IPS DF 6.9 (cell line): ENCODE measurements at regions not wholly inside any gene's neighbourhood (a gene's known extent, or its start where the extent isn't known, plus 50 kb on each side); places are given as distances from the start of the nearest gene placed in this dataset.

Experiments
- DNase-seq: peaks from one replicate; pipeline ENCODE4 v3.0.0-alpha.2; 2013; ENCODE audit warnings: low read depth, low spot score
- H3K27ac ChIP-seq: one replicate; pipeline ENCODE4 v1.5.1; 2013; ENCODE audit warnings: low read length, control low read depth
- H3K27me3 ChIP-seq: 2 replicates; pipeline ENCODE4 v1.6.1; 2013; ENCODE audit warnings: mild to moderate bottlenecking, low read length; ENCODE audit not compliant: control insufficient read depth, insufficient read depth
- H3K36me3 ChIP-seq: 2 replicates; pipeline ENCODE4 v1.6.1; 2013; ENCODE audit warnings: low read length; ENCODE audit not compliant: control insufficient read depth, insufficient read depth
- H3K4me1 ChIP-seq: 2 replicates; pipeline ENCODE4 v1.6.1; 2013; ENCODE audit warnings: low read length; ENCODE audit not compliant: control insufficient read depth, insufficient read depth
- H3K4me3 ChIP-seq: 2 replicates; pipeline ENCODE4 v1.5.1; 2013; ENCODE audit warnings: mild to moderate bottlenecking, low read length
- H3K9me3 ChIP-seq: 2 replicates; pipeline ENCODE4 v1.6.1; 2013; ENCODE audit warnings: low read length, inconsistent platforms; ENCODE audit not compliant: control insufficient read depth, insufficient read depth
- WGBS: extraction: QIAGEN DNeasy Blood & Tissue Kit; methylation state at CpG from one replicate; pipeline ENCODE4 v1.1.7; 2013; ENCODE audit warnings: mixed read lengths, missing lambda C conversion rate; ENCODE audit not compliant: insufficient read length, insufficient coverage; 5-methylcytosine and 5-hydroxymethylcytosine counted together

- H3K9me3 ChIP-seq: no peaks in the 10 kb centered on the region
- H3K4me1 ChIP-seq: no peaks in the 10 kb centered on the region
- no peak for DNase-seq
- no peaks in the 10 kb centered on the region for H3K36me3 ChIP-seq
- no peak overlapping the region for H3K27ac ChIP-seq
- H3K27me3 ChIP-seq: no peaks in the 10 kb centered on the region
- no peak overlapping the region for H3K4me3 ChIP-seq
- no CpG with 5 or more reads among the region's 2 CpGs for WGBS
Measured at GRCh38 chr17:12287953-12288352, 267.3 kb downstream of the MAP2K4 start.

GRCh38 chr17:12290207-12290606, 269.5 kb downstream of the MAP2K4 start:
- H3K9me3 ChIP-seq: no peaks in the 10 kb centered on the region
- no CpG with 5 or more reads among the region's 6 CpGs for WGBS
- no peaks in the 10 kb centered on the region for H3K27me3 ChIP-seq
- H3K4me3 ChIP-seq: no peak overlapping the region
- no peaks in the 10 kb centered on the region for H3K36me3 ChIP-seq
- DNase-seq: no peak
- no peaks in the 10 kb centered on the region for H3K4me1 ChIP-seq
- H3K27ac ChIP-seq: no peak overlapping the region

- WGBS: no CpG with 5 or more reads among the region's 5 CpGs
- no peaks in the 10 kb centered on the region for H3K4me1 ChIP-seq
- H3K27me3 ChIP-seq: no peaks in the 10 kb centered on the region
- DNase-seq: no peak
- no peaks in the 10 kb centered on the region for H3K9me3 ChIP-seq
- H3K4me3 ChIP-seq: no peak overlapping the region
- no peak overlapping the region for H3K27ac ChIP-seq
- H3K36me3 ChIP-seq: no peaks in the 10 kb centered on the region
Measured at GRCh38 chr17:12296209-12296625, 275.5 kb downstream of the MAP2K4 start.

- WGBS: no CpG with 5 or more reads among the region's 4 CpGs
- Histone ChIP-seq H3K4me3 (no peak overlapping the region), H3K27ac (no peak overlapping the region), H3K9me3 (no peaks in the 10 kb centered on the region), H3K36me3 (no peaks in the 10 kb centered on the region), H3K27me3 (no peaks in the 10 kb centered on the region), H3K4me1 (no peaks in the 10 kb centered on the region)
- DNase-seq: no peak
Measured at GRCh38 chr17:12301551-12301950, 280.9 kb downstream of the MAP2K4 start.

- H3K9me3 ChIP-seq: no peaks in the 10 kb centered on the region
- H3K4me3 ChIP-seq: no peak overlapping the region
- no peak for DNase-seq
- H3K36me3 ChIP-seq: no peaks in the 10 kb centered on the region
- no peak overlapping the region for H3K27ac ChIP-seq
- H3K4me1 ChIP-seq: no peaks in the 10 kb centered on the region
- no peaks in the 10 kb centered on the region for H3K27me3 ChIP-seq
- WGBS: no CpG with 5 or more reads among the region's 3 CpGs
Measured at GRCh38 chr17:12302711-12303110, 282.0 kb downstream of the MAP2K4 start.

GRCh38 chr17:12310811-12311210, 290.1 kb downstream of the MAP2K4 start:
- no peaks in the 10 kb centered on the region for H3K27me3 ChIP-seq
- H3K36me3 ChIP-seq: no peaks in the 10 kb centered on the region
- no CpG with 5 or more reads among the region's 1 CpG for WGBS
- H3K4me1 ChIP-seq: no peaks in the 10 kb centered on the region
- no peaks in the 10 kb centered on the region for H3K9me3 ChIP-seq
- no peak for DNase-seq
- no peak overlapping the region for H3K27ac ChIP-seq
- no peak overlapping the region for H3K4me3 ChIP-seq

- H3K9me3 ChIP-seq: no peaks in the 10 kb centered on the region
- no peak for DNase-seq
- H3K4me1 ChIP-seq: no peaks in the 10 kb centered on the region
- no peak overlapping the region for H3K4me3 ChIP-seq
- H3K36me3 ChIP-seq: no peaks in the 10 kb centered on the region
- H3K27ac ChIP-seq: no peak overlapping the region
- H3K27me3 ChIP-seq: no peaks in the 10 kb centered on the region
Measured at GRCh38 chr17:12312692-12313091, 292.0 kb downstream of the MAP2K4 start.

GRCh38 chr17:12313786-12314185, 293.1 kb downstream of the MAP2K4 start:
- H3K4me3 ChIP-seq: no peak overlapping the region
- no peak for DNase-seq
- no peaks in the 10 kb centered on the region for H3K9me3 ChIP-seq
- no peaks in the 10 kb centered on the region for H3K36me3 ChIP-seq
- H3K27me3 ChIP-seq: no peaks in the 10 kb centered on the region
- no peak overlapping the region for H3K27ac ChIP-seq
- H3K4me1 ChIP-seq: no peaks in the 10 kb centered on the region
- WGBS: no CpG with 5 or more reads among the region's 1 CpG

GRCh38 chr17:12316021-12316420, 295.3 kb downstream of the MAP2K4 start:
- WGBS: no CpG with 5 or more reads among the region's 1 CpG
- Histone ChIP-seq H3K4me1 (no peaks in the 10 kb centered on the region), H3K36me3 (no peaks in the 10 kb centered on the region), H3K27me3 (no peaks in the 10 kb centered on the region), H3K4me3 (no peak overlapping the region), H3K27ac (no peak overlapping the region), H3K9me3 (no peaks in the 10 kb centered on the region)
- no peak for DNase-seq

GRCh38 chr17:12318571-12319266, 298.0 kb downstream of the MAP2K4 start:
- no peak for DNase-seq
- Histone ChIP-seq H3K4me1 (no peaks in the 10 kb centered on the region), H3K27ac (no peak overlapping the region), H3K9me3 (no peaks in the 10 kb centered on the region), H3K36me3 (no peaks in the 10 kb centered on the region), H3K27me3 (no peaks in the 10 kb centered on the region), H3K4me3 (no peak overlapping the region)
- WGBS: no CpG with 5 or more reads among the region's 9 CpGs

GRCh38 chr17:12320286-12320685, 299.6 kb downstream of the MAP2K4 start:
- no peaks in the 10 kb centered on the region for H3K9me3 ChIP-seq
- H3K36me3 ChIP-seq: no peaks in the 10 kb centered on the region
- no CpG with 5 or more reads among the region's 4 CpGs for WGBS
- no peaks in the 10 kb centered on the region for H3K27me3 ChIP-seq
- DNase-seq: no peak
- no peak overlapping the region for H3K27ac ChIP-seq
- H3K4me1 ChIP-seq: no peaks in the 10 kb centered on the region
- no peak overlapping the region for H3K4me3 ChIP-seq
